Panc1 (cell line): ENCODE measurements at regions not wholly inside any gene's neighbourhood (a gene's known extent, or its start where the extent isn't known, plus 50 kb on each side); places are given as distances from the start of the nearest gene placed in this dataset.

Experiments
- ATAC-seq: fragments of 200-7000 bp; cut with Tn5 transposase; 2 replicates; pipeline ENCODE4 v1.9.1; 2020; ENCODE audit warnings: mild to moderate bottlenecking, moderate library complexity
- BruUV-seq: library from RNA; stranded (reverse); fragments of 400-500 nt; replicated peaks from 2 replicates; lab custom pipeline; 2021; lab: Mats Ljungman, UMichigan
- CTCF ChIA-PET: fragments of 300-600 bp; sonication (Branson Sonifier 250); formaldehyde crosslinking; loops from one replicate; lab custom pipeline; 2022; ENCODE audit warnings: antibody characterized with exemption; lab: Charles Lee
- POLR2A ChIA-PET: fragments of 300-600 bp; sonication (Branson Sonifier 250); formaldehyde crosslinking; loops from one replicate; lab custom pipeline; 2022; ENCODE audit warnings: antibody characterized with exemption; lab: Charles Lee
- DNase-seq: peaks from one replicate; pipeline ENCODE4 v3.0.0-alpha.2; 2010; ENCODE audit warnings: low read depth, low spot score
- H3K27ac ChIP-seq: 2 replicates; pipeline ENCODE4 v1.5.1; 2011; ENCODE audit warnings: mild to moderate bottlenecking, low read length, inconsistent platforms
- H3K27me3 ChIP-seq: fragments of 200-500 bp; sonication (Bioruptor generic); 2 replicates; pipeline ENCODE4 v1.6.0; 2014; ENCODE audit warnings: low read length, inconsistent platforms; ENCODE audit not compliant: control insufficient read depth, insufficient read depth
- H3K36me3 ChIP-seq: fragments of 200-500 bp; sonication (Bioruptor generic); 2 replicates; pipeline ENCODE4 v1.5.1; 2014; ENCODE audit warnings: inconsistent platforms, mild to moderate bottlenecking, low read length, moderate library complexity; ENCODE audit not compliant: control insufficient read depth, insufficient read depth
- H3K4me1 ChIP-seq: 2 replicates; pipeline ENCODE4 v1.5.1; 2011; ENCODE audit warnings: inconsistent platforms, mild to moderate bottlenecking, low read length, moderate library complexity; ENCODE audit not compliant: control insufficient read depth, insufficient read depth
- H3K4me3 ChIP-seq, 2 experiments: 2 replicates each; pipeline ENCODE4 v1.5.1; 2011 to 2012; ENCODE audit warnings: low read depth in 2 of 2, low read length in 2 of 2, mild to moderate bottlenecking in 2 of 2, inconsistent platforms in 1 of 2, moderate library complexity in 1 of 2
- H3K9me3 ChIP-seq: fragments of 200-500 bp; sonication (Bioruptor generic); 2 replicates; pipeline ENCODE4 v1.5.1; 2014; ENCODE audit warnings: low read depth, mild to moderate bottlenecking, inconsistent platforms, low read length, moderate library complexity; ENCODE audit not compliant: control insufficient read depth, insufficient read depth
- CTCF ChIP-seq: fragments of 450-650 bp; IDR thresholded peaks from 2 replicates; pipeline ENCODE4 v1.5.1; 2017; ENCODE audit warnings: mild to moderate bottlenecking
- POLR2AphosphoS5 ChIP-seq: IDR thresholded peaks from 2 replicates; pipeline ENCODE4 v1.6.1; 2012; ENCODE audit warnings: mild to moderate bottlenecking, low read depth, low read length, moderate library complexity
- REST ChIP-seq, 2 experiments: IDR thresholded peaks; 2 replicates each; pipeline ENCODE4 v1.6.1; 2011 to 2012; ENCODE audit warnings: low read depth in 2 of 2, control low read depth in 1 of 2, low read length in 1 of 2, mild to moderate bottlenecking in 1 of 2, moderate library complexity in 1 of 2; ENCODE audit not compliant: insufficient read depth in 1 of 2
- SIN3A ChIP-seq: IDR thresholded peaks from 2 replicates; pipeline ENCODE4 v1.6.1; 2012; ENCODE audit warnings: low read depth, mild to moderate bottlenecking, low read length, moderate library complexity, borderline replicate concordance; ENCODE audit not compliant: insufficient read depth
- TCF7L2 ChIP-seq: IDR thresholded peaks from 2 replicates; pipeline ENCODE4 v1.6.1; 2011; ENCODE audit warnings: mild to moderate bottlenecking, low read depth, low read length, inconsistent platforms
- in situ Hi-C: cut with HindIII; loops from 2 replicates; pipeline ENCODE4 v1.10.0; 2016; ENCODE audit warnings: low sequenced_read_pairs, low pct_unique_long_range_greater_than_20kb
- intact Hi-C: fragments of 100-400 bp; cut with micrococcal nuclease; formaldehyde crosslinking; loops from one replicate; pipeline ENCODE4 v1.10.0; 2022; ENCODE audit not compliant: unreplicated experiment

- DNase-seq, result no peak
- no TSS peak for BruUV-seq
- in situ Hi-C loops (no loop called here), intact Hi-C loops (no loop called here)
- H3K4me3 ChIP-seq, result no peak overlapping the region
- H3K27ac ChIP-seq, result no peak overlapping the region
- no peaks in the 10 kb centered on the region for H3K9me3 ChIP-seq
- no peaks in the 10 kb centered on the region for H3K27me3 ChIP-seq
- no peaks in the 10 kb centered on the region for H3K36me3 ChIP-seq
- POLR2A ChIA-PET, result no interaction called here
- CTCF ChIA-PET, result no interaction called here
- no peak for ATAC-seq
- no peaks in the 10 kb centered on the region for H3K4me1 ChIP-seq
- TF ChIP-seq TCF7L2, result no peak
- no peak for TF ChIP-seq POLR2AphosphoS5
- no peak for TF ChIP-seq REST (IDR thresholded peaks at IDR 0.05; ENCODE audit: insufficient read depth in 1 of 2, low read depth in 2 of 2, low read length in 1 of 2)
- TF ChIP-seq SIN3A, result no peak
- TF ChIP-seq CTCF, result no peak
Observed at GRCh38 chr15:93866948-93867347, 364.4 kb upstream of the MCTP2 start.

GRCh38 chr15:93866476-93866875 is 364.9 kb upstream of the MCTP2 start:
- DNase-seq, result no peak
- H3K36me3 ChIP-seq, result no peaks in the 10 kb centered on the region
- TF ChIP-seq TCF7L2 (no peak), POLR2AphosphoS5 (no peak), SIN3A (no peak), CTCF (no peak), REST (IDR thresholded peaks at IDR 0.05; ENCODE audit: insufficient read depth in 1 of 2, low read depth in 2 of 2, low read length in 1 of 2) (no peak)
- no peak overlapping the region for H3K27ac ChIP-seq
- intact Hi-C loops, result no loop called here
- BruUV-seq, result no TSS peak
- H3K9me3 ChIP-seq, result no peaks in the 10 kb centered on the region
- no peak overlapping the region for H3K4me3 ChIP-seq
- ChIA-PET POLR2A (no interaction called here), CTCF (no interaction called here)
- no peaks in the 10 kb centered on the region for H3K27me3 ChIP-seq
- no peaks in the 10 kb centered on the region for H3K4me1 ChIP-seq
- in situ Hi-C loops, result no loop called here
- ATAC-seq, result no peak
